Mesendoderm (in vitro differentiated cells): ENCODE measurements at regions not wholly inside any gene's neighbourhood (a gene's known extent, or its start where the extent isn't known, plus 50 kb on each side); places are given as distances from the start of the nearest gene placed in this dataset.

Source experiments
- DNase-seq: peaks from one replicate; pipeline ENCODE4 v3.0.0; 2013
- H2AK5ac ChIP-seq: 2 replicates; pipeline ENCODE4 v1.6.1; 2013; ENCODE audit warnings: low read length, inconsistent platforms
- H2BK120ac ChIP-seq: 2 replicates; pipeline ENCODE4 v1.6.1; 2013; ENCODE audit warnings: low read depth, mild to moderate bottlenecking, low read length, moderate library complexity, mixed read lengths
- H2BK15ac ChIP-seq: replicated peaks from 2 replicates; pipeline ENCODE4 v1.6.1; 2013; ENCODE audit warnings: low read depth, mild to moderate bottlenecking, moderate library complexity
- H2BK5ac ChIP-seq: 2 replicates; pipeline ENCODE4 v1.6.1; 2013; ENCODE audit warnings: low read length, inconsistent platforms
- H3K18ac ChIP-seq: 2 replicates; pipeline ENCODE4 v1.6.1; 2013; ENCODE audit warnings: mild to moderate bottlenecking, low read length, mixed read lengths
- H3K23ac ChIP-seq: one replicate; pipeline ENCODE4 v1.6.1; 2013; ENCODE audit warnings: low read length
- H3K27ac ChIP-seq: 2 replicates; pipeline ENCODE4 v1.5.1; 2013; ENCODE audit warnings: low read depth, mild to moderate bottlenecking, inconsistent platforms, low read length, moderate library complexity
- H3K27me3 ChIP-seq: 2 replicates; pipeline ENCODE4 v1.6.1; 2013; ENCODE audit warnings: low read length, control low read depth, mild to moderate bottlenecking, inconsistent platforms; ENCODE audit not compliant: insufficient read depth, poor library complexity
- H3K36me3 ChIP-seq: 2 replicates; pipeline ENCODE4 v1.6.1; 2013; ENCODE audit warnings: low read length, inconsistent platforms; ENCODE audit not compliant: control insufficient read depth, insufficient read depth
- H3K4ac ChIP-seq: one replicate; pipeline ENCODE4 v1.6.1; 2013; ENCODE audit warnings: low read depth, mild to moderate bottlenecking, low read length, moderate library complexity
- H3K4me1 ChIP-seq: 2 replicates; pipeline ENCODE4 v1.6.1; 2013; ENCODE audit warnings: low read depth, low read length, inconsistent platforms; ENCODE audit not compliant: control insufficient read depth
- H3K4me2 ChIP-seq: 2 replicates; pipeline ENCODE4 v1.6.1; 2013; ENCODE audit warnings: low read length
- H3K4me3 ChIP-seq: 2 replicates; pipeline ENCODE4 v1.5.1; 2013; ENCODE audit warnings: mild to moderate bottlenecking, low read length
- H3K56ac ChIP-seq: one replicate; pipeline ENCODE4 v1.6.1; 2013; ENCODE audit warnings: low read length
- H3K79me1 ChIP-seq: 2 replicates; pipeline ENCODE4 v1.6.1; 2013; ENCODE audit warnings: low read length, inconsistent platforms
- H3K79me2 ChIP-seq: 2 replicates; pipeline ENCODE4 v1.6.1; 2013; ENCODE audit warnings: mild to moderate bottlenecking, low read length; ENCODE audit not compliant: control insufficient read depth, insufficient read depth
- H3K9ac ChIP-seq: 2 replicates; pipeline ENCODE4 v1.6.1; 2013; ENCODE audit warnings: low read length, inconsistent platforms
- H4K5ac ChIP-seq: one replicate; pipeline ENCODE4 v1.6.1; 2013; ENCODE audit warnings: low read length
- H4K8ac ChIP-seq: one replicate; pipeline ENCODE4 v1.6.1; 2013; ENCODE audit warnings: low read depth, mild to moderate bottlenecking, control low read depth, low read length, moderate library complexity
- WGBS: extraction: QIAGEN DNeasy Blood & Tissue Kit; methylation state at CpG from one replicate; pipeline ENCODE4 v1.1.7; 2013; ENCODE audit warnings: low lambda C conversion rate, missing lambda C conversion rate; ENCODE audit not compliant: insufficient coverage; ENCODE audit errors: extremely low coverage; 5-methylcytosine and 5-hydroxymethylcytosine counted together

DNA sequence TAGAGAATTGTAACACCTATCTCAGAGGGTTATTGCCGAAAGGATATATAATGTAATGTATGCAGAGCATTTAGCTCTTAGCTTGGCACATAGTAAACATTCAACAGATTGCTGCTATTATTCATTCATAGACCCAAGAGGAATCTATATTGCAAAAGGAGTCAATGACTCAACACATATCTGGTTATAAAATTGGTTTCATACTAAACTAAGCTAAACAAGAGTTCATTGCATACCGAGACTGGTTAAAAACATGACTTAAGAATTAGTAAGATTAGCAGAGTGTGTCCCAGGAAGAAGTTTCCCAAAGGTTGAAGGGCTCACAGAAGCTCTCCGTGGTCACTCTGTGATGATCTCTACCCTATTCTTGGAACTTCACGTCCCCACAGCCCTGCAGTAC is 339.6 kb upstream of the CCNH start:
- DNase-seq = no peak
- Histone ChIP-seq H3K27me3 (no peaks in the 10 kb centered on the region), H3K23ac (no peak overlapping the region), H4K5ac (no peak overlapping the region), H3K36me3 (no peaks in the 10 kb centered on the region), H2BK120ac (no peak overlapping the region), H3K27ac (no peak overlapping the region), H3K4me2 (no peak overlapping the region), H2AK5ac (no peak overlapping the region), H3K9ac (no peak overlapping the region), H3K4me3 (no peak overlapping the region), H3K79me1 (no peaks in the 10 kb centered on the region), H2BK15ac (no peak overlapping the region), H3K18ac (no peak overlapping the region), H4K8ac (no peak overlapping the region), H3K4ac (no peak overlapping the region), H3K79me2 (no peaks in the 10 kb centered on the region), H3K56ac (no peak overlapping the region), H3K4me1 (no peaks in the 10 kb centered on the region), H2BK5ac (no peak overlapping the region)
- no CpG with 5 or more reads among the region's 4 CpGs for WGBS

DNA sequence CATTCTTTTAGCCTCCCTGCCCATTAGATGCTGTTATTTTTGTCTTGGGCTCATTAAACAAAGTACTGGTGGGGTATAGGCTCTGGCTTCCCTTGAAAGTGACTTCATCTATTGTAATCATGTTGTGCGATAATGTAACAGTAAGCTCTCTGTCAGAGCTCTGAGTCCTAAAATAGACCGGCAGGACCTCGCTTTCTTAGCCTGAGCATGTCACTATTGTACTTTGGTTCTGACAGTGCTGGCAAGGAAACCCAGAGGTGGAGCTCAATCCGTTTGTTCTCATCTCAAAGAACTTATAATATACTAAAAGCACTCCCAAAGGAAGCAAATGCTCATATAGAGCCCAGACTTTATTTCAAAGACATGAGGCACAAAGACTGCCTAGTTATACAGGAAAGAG is 339.1 kb upstream of the CCNH start:
- no peaks in the 10 kb centered on the region for H3K27me3 ChIP-seq
- H3K4ac ChIP-seq = no peak overlapping the region
- no peak overlapping the region for H2BK120ac ChIP-seq
- H3K36me3 ChIP-seq = no peaks in the 10 kb centered on the region
- no peak overlapping the region for H2BK5ac ChIP-seq
- H3K4me3 ChIP-seq = no peak overlapping the region
- H3K18ac ChIP-seq = no peak overlapping the region
- no peak overlapping the region for H4K8ac ChIP-seq
- H2AK5ac ChIP-seq = no peak overlapping the region
- no CpG with 5 or more reads among the region's 4 CpGs for WGBS
- DNase-seq = no peak
- no peak overlapping the region for H3K27ac ChIP-seq
- no peak overlapping the region for H3K4me2 ChIP-seq
- no peaks in the 10 kb centered on the region for H3K79me2 ChIP-seq
- H2BK15ac ChIP-seq = no peak overlapping the region
- H3K9ac ChIP-seq = no peak overlapping the region
- H3K79me1 ChIP-seq = no peaks in the 10 kb centered on the region
- no peaks in the 10 kb centered on the region for H3K4me1 ChIP-seq
- H4K5ac ChIP-seq = no peak overlapping the region
- H3K23ac ChIP-seq = no peak overlapping the region
- no peak overlapping the region for H3K56ac ChIP-seq

DNA sequence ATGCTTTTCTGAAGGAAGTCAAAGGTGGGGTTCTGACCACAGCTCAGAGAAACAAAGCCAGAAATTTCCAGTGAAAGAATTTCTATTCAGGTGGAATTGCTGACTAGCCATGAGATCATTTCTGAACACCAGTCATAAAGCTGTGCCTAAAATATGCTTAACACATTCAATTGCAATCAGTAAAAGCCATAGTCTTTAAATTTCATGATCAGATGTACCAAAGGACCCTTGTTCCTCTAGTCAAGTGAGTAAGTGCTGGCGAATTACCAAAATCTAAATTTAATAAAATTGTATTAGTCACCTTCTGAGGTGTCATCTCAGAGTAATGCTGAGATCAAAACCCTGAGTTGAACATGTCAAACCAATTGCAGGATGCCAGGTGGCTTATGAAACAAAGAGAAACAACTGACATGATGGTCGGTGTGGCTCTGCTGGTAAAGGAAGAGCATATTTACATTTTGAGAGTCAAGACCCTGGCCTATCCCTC is 334.2 kb upstream of the CCNH start:
- DNase-seq = no peak
- no peak overlapping the region for H3K27ac ChIP-seq
- H3K4ac ChIP-seq = no peak overlapping the region
- H2BK15ac ChIP-seq = no peak overlapping the region
- H3K56ac ChIP-seq = no peak overlapping the region
- no peak overlapping the region for H2BK5ac ChIP-seq
- H3K79me1 ChIP-seq = no peaks in the 10 kb centered on the region
- H3K9ac ChIP-seq = no peak overlapping the region
- no peak overlapping the region for H3K18ac ChIP-seq
- no peaks in the 10 kb centered on the region for H3K79me2 ChIP-seq
- no peak overlapping the region for H2BK120ac ChIP-seq
- no peak overlapping the region for H3K23ac ChIP-seq
- WGBS = no CpG with 5 or more reads among the region's 2 CpGs
- no peak overlapping the region for H3K4me3 ChIP-seq
- no peaks in the 10 kb centered on the region for H3K4me1 ChIP-seq
- no peak overlapping the region for H3K4me2 ChIP-seq
- H2AK5ac ChIP-seq = no peak overlapping the region
- no peaks in the 10 kb centered on the region for H3K36me3 ChIP-seq
- no peak overlapping the region for H4K5ac ChIP-seq
- no peaks in the 10 kb centered on the region for H3K27me3 ChIP-seq
- H4K8ac ChIP-seq = no peak overlapping the region

DNA sequence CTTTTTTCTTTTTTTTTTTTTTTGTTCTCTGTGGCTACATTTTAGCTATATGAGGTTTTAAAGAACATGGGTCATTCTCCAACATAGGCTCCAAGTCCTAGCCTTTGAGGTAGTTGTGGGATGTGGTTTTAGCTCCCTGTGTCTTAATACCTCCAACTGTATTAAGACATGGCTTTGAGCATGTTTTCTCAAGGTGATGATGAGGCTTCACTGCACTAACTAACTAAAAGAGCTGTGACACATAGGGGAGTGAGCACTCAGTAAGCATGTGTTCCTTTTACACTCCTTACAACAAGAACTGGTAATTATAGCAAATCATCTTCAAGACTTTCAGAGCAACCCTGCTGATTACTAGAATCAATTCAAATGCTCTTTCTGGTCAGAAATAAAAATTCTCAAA is 333.6 kb upstream of the CCNH start:
- no peak overlapping the region for H3K56ac ChIP-seq
- H3K4me1 ChIP-seq = no peaks in the 10 kb centered on the region
- H3K4ac ChIP-seq = no peak overlapping the region
- H3K4me2 ChIP-seq = no peak overlapping the region
- H3K27ac ChIP-seq = no peak overlapping the region
- H3K18ac ChIP-seq = no peak overlapping the region
- no peak overlapping the region for H2BK120ac ChIP-seq
- no peaks in the 10 kb centered on the region for H3K79me1 ChIP-seq
- no peak overlapping the region for H4K8ac ChIP-seq
- H3K36me3 ChIP-seq = no peaks in the 10 kb centered on the region
- no peak overlapping the region for H2BK15ac ChIP-seq
- no peak overlapping the region for H2AK5ac ChIP-seq
- no peak overlapping the region for H2BK5ac ChIP-seq
- no peaks in the 10 kb centered on the region for H3K79me2 ChIP-seq
- DNase-seq = no peak
- no peak overlapping the region for H3K9ac ChIP-seq
- no peak overlapping the region for H3K23ac ChIP-seq
- H4K5ac ChIP-seq = no peak overlapping the region
- no peak overlapping the region for H3K4me3 ChIP-seq
- no peaks in the 10 kb centered on the region for H3K27me3 ChIP-seq

DNA sequence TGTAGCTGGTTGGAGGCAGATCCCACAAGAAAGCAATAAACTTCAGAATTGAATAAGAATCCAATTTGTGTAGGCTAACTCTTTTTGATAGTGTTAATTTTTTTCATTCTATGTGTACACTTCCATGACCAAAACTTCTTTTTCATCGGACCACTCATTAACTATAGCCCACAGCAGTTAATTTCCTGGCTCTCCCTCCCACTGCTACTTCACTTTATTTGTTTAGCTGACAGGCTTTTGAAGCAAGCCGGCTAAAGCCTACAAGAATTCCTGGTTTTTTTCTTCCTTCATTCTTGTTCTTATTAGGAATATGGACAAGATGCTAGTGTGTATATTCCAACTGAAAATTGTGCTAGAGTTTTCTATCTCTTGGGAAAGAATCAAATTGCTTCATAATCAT is 329.2 kb upstream of the CCNH start:
- H3K79me2 ChIP-seq = no peaks in the 10 kb centered on the region
- no CpG with 5 or more reads among the region's 2 CpGs for WGBS
- no peak overlapping the region for H3K23ac ChIP-seq
- H4K5ac ChIP-seq = no peak overlapping the region
- H2BK5ac ChIP-seq = no peak overlapping the region
- H3K4me1 ChIP-seq = no peaks in the 10 kb centered on the region
- H2AK5ac ChIP-seq = no peak overlapping the region
- no peak overlapping the region for H3K56ac ChIP-seq
- H2BK120ac ChIP-seq = no peak overlapping the region
- no peaks in the 10 kb centered on the region for H3K79me1 ChIP-seq
- H3K27ac ChIP-seq = no peak overlapping the region
- DNase-seq = no peak
- no peaks in the 10 kb centered on the region for H3K27me3 ChIP-seq
- peak overlapping the region; percentile 56 for H4K8ac ChIP-seq
- H3K4me3 ChIP-seq = no peak overlapping the region
- H3K4ac ChIP-seq = no peak overlapping the region
- H3K18ac ChIP-seq = no peak overlapping the region
- no peaks in the 10 kb centered on the region for H3K36me3 ChIP-seq
- H3K9ac ChIP-seq = no peak overlapping the region
- no peak overlapping the region for H2BK15ac ChIP-seq
- no peak overlapping the region for H3K4me2 ChIP-seq

DNA sequence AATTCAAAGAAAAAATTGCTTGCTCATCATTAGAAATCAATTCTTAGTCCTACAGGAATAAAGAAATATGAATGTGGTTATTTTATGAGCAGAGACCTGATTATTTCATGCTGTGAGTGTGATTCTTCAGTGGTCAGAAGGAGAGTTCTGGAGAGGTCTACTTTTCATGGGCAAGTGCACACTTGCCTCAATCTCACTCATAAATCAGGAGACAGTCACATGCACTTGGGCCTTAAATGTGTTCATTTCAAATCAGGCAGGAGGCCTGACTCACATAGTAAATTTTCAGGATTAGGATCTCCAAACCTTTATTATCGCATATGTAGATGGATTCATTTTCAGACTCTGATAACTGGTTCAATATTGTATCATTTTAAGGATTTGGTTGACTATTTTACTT is 323.2 kb upstream of the CCNH start:
- no CpG with 5 or more reads among the region's 1 CpG for WGBS
- no peak for DNase-seq
- Histone ChIP-seq H3K4me3 (no peak overlapping the region), H3K36me3 (no peaks in the 10 kb centered on the region), H3K79me2 (no peaks in the 10 kb centered on the region), H2AK5ac (no peak overlapping the region), H3K9ac (no peak overlapping the region), H3K4me2 (no peak overlapping the region), H3K4me1 (no peaks in the 10 kb centered on the region), H4K8ac (no peak overlapping the region), H3K27ac (no peak overlapping the region), H3K56ac (no peak overlapping the region), H3K4ac (no peak overlapping the region), H2BK15ac (no peak overlapping the region), H4K5ac (no peak overlapping the region), H2BK5ac (no peak overlapping the region), H2BK120ac (no peak overlapping the region), H3K79me1 (no peaks in the 10 kb centered on the region), H3K23ac (no peak overlapping the region), H3K27me3 (no peaks in the 10 kb centered on the region), H3K18ac (no peak overlapping the region)
